H1 (cell line): ENCODE measurements at regions not wholly inside any gene's neighbourhood (a gene's known extent, or its start where the extent isn't known, plus 50 kb on each side); places are given as distances from the start of the nearest gene placed in this dataset.

Source experiments
- CTCF ChIA-PET: fragments of 300-600 bp; sonication (Branson Sonifier 250); formaldehyde crosslinking; loops from one replicate; lab custom pipeline; 2021; ENCODE audit not compliant: partially characterized antibody; lab: Charles Lee
- POLR2A ChIA-PET: fragments of 300-600 bp; sonication (Branson Sonifier 250); formaldehyde crosslinking; loops from one replicate; lab custom pipeline; 2021; ENCODE audit warnings: inconsistent platforms; ENCODE audit not compliant: partially characterized antibody; lab: Charles Lee
- DNase-seq, 2 experiments: peaks; one replicate each; pipeline versions ENCODE4 v3.0.0 to v3.0.0-alpha.2; 2010 to 2022; ENCODE audit warnings: low spot score in 2 of 2, low read depth in 1 of 2, mixed read lengths in 1 of 2
- FAIRE-seq: peaks from 2 replicates; lab custom pipeline; 2011; peaks lifted over from hg19 to GRCh38; lab: Jason Lieb, UNC
- H2AFZ ChIP-seq: 2 replicates; pipeline ENCODE4 v1.8.1; 2012; ENCODE audit warnings: low read length, inconsistent platforms
- H2AK5ac ChIP-seq: 2 replicates; pipeline ENCODE4 v1.6.1; 2013; ENCODE audit warnings: low read depth, low read length
- H2BK120ac ChIP-seq: replicated peaks from 2 replicates; pipeline ENCODE3; 2013; ENCODE audit warnings: low read depth, low read length, inconsistent platforms
- H2BK12ac ChIP-seq: 2 replicates; pipeline ENCODE4 v1.6.1; 2013; ENCODE audit warnings: low read depth, low read length
- H2BK15ac ChIP-seq: 2 replicates; pipeline ENCODE4 v1.6.1; 2013; ENCODE audit warnings: low read length
- H2BK20ac ChIP-seq: 2 replicates; pipeline ENCODE4 v1.6.1; 2013; ENCODE audit warnings: low read length
- H2BK5ac ChIP-seq: 2 replicates; pipeline ENCODE4 v1.6.1; 2013; ENCODE audit warnings: low read depth, low read length
- H3K14ac ChIP-seq: 2 replicates; pipeline ENCODE4 v1.6.1; 2013; ENCODE audit warnings: inconsistent platforms; ENCODE audit not compliant: insufficient read length
- H3K18ac ChIP-seq: 2 replicates; pipeline ENCODE4 v1.6.1; 2013; ENCODE audit warnings: low read length; ENCODE audit errors: extremely low read depth
- H3K23ac ChIP-seq: 2 replicates; pipeline ENCODE4 v1.6.1; 2013; ENCODE audit warnings: inconsistent platforms; ENCODE audit not compliant: insufficient read length
- H3K23me2 ChIP-seq: 2 replicates; pipeline ENCODE4 v1.6.1; 2013; ENCODE audit warnings: low read depth, low read length
- H3K27ac ChIP-seq: 2 replicates; pipeline ENCODE4 v1.6.1; 2011; ENCODE audit warnings: low read depth, low read length, inconsistent platforms
- H3K27me3 ChIP-seq, 4 experiments: replicated peaks in 1 of 4; 1 replicate in 1 of 4; 2 replicates in 3 of 4; pipeline versions ENCODE4 v1.6.1 to v1.8.1; 2011 to 2013; ENCODE audit warnings: low read length in 3 of 4, mild to moderate bottlenecking in 3 of 4, inconsistent platforms in 2 of 4, mixed read lengths in 2 of 4, moderate library complexity in 1 of 4; ENCODE audit not compliant: control insufficient read depth in 3 of 4, insufficient read depth in 3 of 4; ENCODE audit errors: extremely low read depth in 1 of 4
- H3K36me3 ChIP-seq, 4 experiments: 2 replicates each; pipeline versions ENCODE4 v1.6.1 to v1.8.1; 2011 to 2013; ENCODE audit warnings: mild to moderate bottlenecking in 4 of 4, low read length in 3 of 4, moderate library complexity in 2 of 4, control low read depth in 1 of 4, inconsistent platforms in 1 of 4; ENCODE audit not compliant: insufficient read depth in 4 of 4, control insufficient read depth in 2 of 4
- H3K4ac ChIP-seq: replicated peaks from 2 replicates; pipeline ENCODE3; 2013; ENCODE audit warnings: low read length, low read depth, mixed read lengths, inconsistent platforms; ENCODE audit not compliant: insufficient read length
- H3K4me1 ChIP-seq, 4 experiments: replicated peaks in 1 of 4; 1 replicate in 1 of 4; 2 replicates in 3 of 4; pipeline versions ENCODE4 v1.6.1 to v1.8.1; 2011 to 2013; ENCODE audit warnings: low read length in 3 of 4, inconsistent platforms in 2 of 4, mixed read lengths in 1 of 4; ENCODE audit not compliant: insufficient read depth in 4 of 4, control insufficient read depth in 3 of 4
- H3K4me2 ChIP-seq, 2 experiments: 2 replicates each; pipeline versions ENCODE4 v1.6.1 to v1.8.1; 2011 to 2013; ENCODE audit warnings: low read depth in 2 of 2, low read length in 2 of 2, control low read depth in 1 of 2, inconsistent platforms in 1 of 2, mild to moderate bottlenecking in 1 of 2; ENCODE audit not compliant: insufficient read depth in 1 of 2
- H3K4me3 ChIP-seq, 4 experiments: fragments of 200-600, 300-600 bp in 1 of 4; sonication (generic), shearing (Covaris generic), sonication (Bioruptor Twin) in 1 of 4; 2 replicates each; pipeline versions ENCODE4 v1.5.1 to v1.8.1; 2011 to 2016; ENCODE audit warnings: low read length in 4 of 4, low read depth in 3 of 4, control low read depth in 2 of 4, inconsistent platforms in 2 of 4, mild to moderate bottlenecking in 2 of 4, mixed read lengths in 1 of 4, moderate library complexity in 1 of 4; ENCODE audit not compliant: insufficient read depth in 2 of 4; ENCODE audit errors: extremely low read depth in 1 of 4
- H3K56ac ChIP-seq: replicated peaks from 2 replicates; pipeline ENCODE3; 2013; ENCODE audit warnings: low read depth, mild to moderate bottlenecking, mixed read lengths, low read length, inconsistent platforms; ENCODE audit not compliant: insufficient read length
- H3K79me1 ChIP-seq: 2 replicates; pipeline ENCODE4 v1.6.1; 2013; ENCODE audit warnings: low read depth, low read length, control low read depth
- H3K79me2 ChIP-seq, 2 experiments: 2 replicates each; pipeline versions ENCODE4 v1.6.1 to v1.8.1; 2012 to 2013; ENCODE audit warnings: low read length in 2 of 2, mild to moderate bottlenecking in 2 of 2, inconsistent platforms in 1 of 2; ENCODE audit not compliant: insufficient read depth in 2 of 2, control insufficient read depth in 1 of 2
- H3K9ac ChIP-seq, 4 experiments: replicated peaks in 1 of 4; 1 replicate in 1 of 4; 2 replicates in 3 of 4; pipeline versions ENCODE4 v1.6.1 to v1.8.1; 2011 to 2013; ENCODE audit warnings: low read depth in 3 of 4, low read length in 3 of 4, control low read depth in 2 of 4, mild to moderate bottlenecking in 2 of 4, moderate library complexity in 2 of 4, inconsistent platforms in 1 of 4; ENCODE audit errors: extremely low read depth in 1 of 4
- H3K9me3 ChIP-seq, 2 experiments: 2 replicates each; pipeline versions ENCODE4 v1.6.1 to v1.8.1; 2012 to 2013; ENCODE audit warnings: mild to moderate bottlenecking in 2 of 2, moderate library complexity in 2 of 2, control low read depth in 1 of 2, inconsistent platforms in 1 of 2, low read depth in 1 of 2, low read length in 1 of 2, mixed read lengths in 1 of 2; ENCODE audit not compliant: insufficient read depth in 2 of 2
- H4K20me1 ChIP-seq, 2 experiments: replicated peaks in 1 of 2; 2 replicates each; pipeline versions ENCODE3 to v1.8.1; 2011 to 2013; ENCODE audit warnings: inconsistent platforms in 2 of 2, low read length in 2 of 2, mild to moderate bottlenecking in 1 of 2; ENCODE audit not compliant: insufficient read depth in 2 of 2, control insufficient read depth in 1 of 2
- H4K5ac ChIP-seq: 2 replicates; pipeline ENCODE4 v1.6.1; 2013; ENCODE audit warnings: low read length, low read depth, mixed read lengths, inconsistent platforms; ENCODE audit not compliant: insufficient read length
- H4K8ac ChIP-seq: 2 replicates; pipeline ENCODE4 v1.8.0; 2013; ENCODE audit warnings: mild to moderate bottlenecking, moderate library complexity, low read length, inconsistent platforms; ENCODE audit not compliant: insufficient read depth; ENCODE audit errors: extremely low read depth
- H4K91ac ChIP-seq: replicated peaks from 2 replicates; pipeline ENCODE3; 2013; ENCODE audit warnings: low read length, mixed read lengths, inconsistent platforms; ENCODE audit not compliant: insufficient read length
- ASH2L ChIP-seq: fragments of 200-600, 300-600 bp; sonication (generic); IDR thresholded peaks from one replicate; pipeline ENCODE4 v1.7.1; 2017; ENCODE audit warnings: low read length
- CHD1 ChIP-seq: IDR thresholded peaks from 2 replicates; pipeline ENCODE4 v1.6.1; 2012; ENCODE audit warnings: low read depth, low read length, improper control_type of control experiment
- CTBP2 ChIP-seq: IDR thresholded peaks from 2 replicates; pipeline ENCODE4 v1.7.0; 2011; ENCODE audit warnings: borderline replicate concordance, mild to moderate bottlenecking, moderate library complexity, mixed read lengths, low read length; ENCODE audit not compliant: insufficient read depth, insufficient read length
- GTF2F1 ChIP-seq: IDR thresholded peaks from 2 replicates; pipeline ENCODE4 v1.6.1; 2012; ENCODE audit warnings: low read depth, low read length, improper control_type of control experiment, borderline replicate concordance
- HDAC6 ChIP-seq: IDR thresholded peaks from one replicate; pipeline ENCODE4 v1.7.1; 2012; ENCODE audit warnings: low read depth, mild to moderate bottlenecking, inconsistent platforms, low read length, moderate library complexity
- POLR2AphosphoS5 ChIP-seq: IDR thresholded peaks from 2 replicates; pipeline ENCODE4 v1.6.1; 2011; ENCODE audit warnings: low read depth, low read length
- POU5F1 ChIP-seq: IDR thresholded peaks from 2 replicates; pipeline ENCODE4 v1.6.1; 2011; ENCODE audit warnings: low read depth, mild to moderate bottlenecking, low read length, moderate library complexity
- SP2 ChIP-seq: IDR thresholded peaks from 2 replicates; pipeline ENCODE4 v1.6.1; 2012; ENCODE audit warnings: mild to moderate bottlenecking, low read length, inconsistent platforms
- SP4 ChIP-seq: IDR thresholded peaks from 2 replicates; pipeline ENCODE4 v1.6.1; 2012; ENCODE audit warnings: low read length, inconsistent platforms
- WGBS, 2 experiments: shearing (Covaris generic) in 1 of 2; methylation state at CpG; one replicate each; pipeline versions ENCODE4 v1.1.6 to v1.1.7; 2013 to 2015; ENCODE audit warnings: low lambda C conversion rate in 2 of 2, mixed read lengths in 2 of 2, inconsistent platforms in 1 of 2, low coverage in 1 of 2, missing lambda C conversion rate in 1 of 2; ENCODE audit not compliant: insufficient replicate concordance in 2 of 2, insufficient coverage in 1 of 2, insufficient read length in 1 of 2; ENCODE audit errors: extremely low coverage in 1 of 2, missing lambda C conversion rate in 1 of 2; 5-methylcytosine and 5-hydroxymethylcytosine counted together

DNA sequence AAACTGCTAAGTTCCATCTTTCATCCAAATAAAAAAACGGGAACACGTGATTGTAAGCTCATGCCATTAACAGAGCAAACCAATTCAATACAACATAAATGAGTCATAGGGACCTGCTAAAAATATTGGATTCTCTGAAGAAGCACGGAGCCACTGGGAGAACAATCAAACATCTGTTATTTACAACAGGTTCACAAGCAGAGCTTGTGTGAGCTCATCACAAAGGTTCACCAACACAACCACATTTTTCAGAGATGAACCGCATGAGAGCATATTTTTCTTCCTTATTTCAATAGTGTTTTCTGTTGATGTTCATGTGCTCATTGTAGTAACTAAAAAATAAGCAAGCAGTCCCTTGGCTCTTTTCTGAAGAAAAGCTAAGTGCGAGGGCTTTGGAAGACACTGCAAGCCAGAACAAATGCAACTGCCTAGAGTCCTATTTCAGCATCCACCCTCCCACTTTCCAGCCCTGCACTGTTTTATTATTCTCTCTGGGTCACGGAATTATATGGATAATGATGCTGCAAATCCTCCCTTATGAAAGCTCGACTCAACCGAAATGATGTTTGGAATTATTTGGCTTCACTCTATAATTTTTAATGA lies 545.8 kb downstream of the LIG4 start:
- Histone ChIP-seq H3K14ac (no peak overlapping the region), H3K23ac (no peak overlapping the region), H3K4ac (no peak overlapping the region), H4K8ac (no peak overlapping the region), H2BK5ac (no peak overlapping the region), H2BK15ac (no peak overlapping the region), H2AK5ac (no peak overlapping the region), H3K23me2 (no peaks in the 10 kb centered on the region), H2AFZ (no peak overlapping the region), H3K27me3 (no peaks in the 10 kb centered on the region), H4K5ac (no peak overlapping the region), H3K36me3 (no peaks in the 10 kb centered on the region), H4K91ac (no peak overlapping the region), H3K27ac (no peak overlapping the region), H2BK20ac (no peak overlapping the region), H3K9ac (no peak overlapping the region), H3K79me2 (no peaks in the 10 kb centered on the region), H4K20me1 (no peaks in the 10 kb centered on the region), H3K9me3 (peaks cover 0 to 3% of the 10 kb centered on the region in 2 experiments; a peak in 1 of 4 replicates), H3K18ac (no peak overlapping the region), H2BK120ac (no peak overlapping the region), H3K79me1 (no peaks in the 10 kb centered on the region), H2BK12ac (no peak overlapping the region), H3K4me1 (no peaks in the 10 kb centered on the region), H3K4me3 (no peak overlapping the region), H3K4me2 (no peak overlapping the region), H3K56ac (no peak overlapping the region)
- ChIA-PET POLR2A (no interaction called here), CTCF (interaction anchor here (0.6 to 2.4 kb wide), 3 partner anchors 10 to 486 kb away, joined by 3 to 9 read pairs (median 3); no protein-coding TSS in a partner anchor)
- DNase-seq = no peak
- 95% methylated on average over 8 of the region's 8 CpGs; no CpG with 5 or more reads in 1 of the 2 experiments for WGBS, 2 experiments
- FAIRE-seq = no peak
- no peak for TF ChIP-seq GTF2F1
- TF ChIP-seq ASH2L = no peak
- TF ChIP-seq POU5F1 = no peak
- no peak for TF ChIP-seq SP4
- TF ChIP-seq POLR2AphosphoS5 = no peak
- no peak for TF ChIP-seq CHD1
- no peak for TF ChIP-seq CTBP2
- TF ChIP-seq HDAC6 = no peak
- no peak for TF ChIP-seq SP2
